ENCODE measurements at regions not wholly inside any gene's neighbourhood (a gene's known extent, or its start where the extent isn't known, plus 50 kb on each side); places are given as distances from the start of the nearest gene placed in this dataset.

DNA sequence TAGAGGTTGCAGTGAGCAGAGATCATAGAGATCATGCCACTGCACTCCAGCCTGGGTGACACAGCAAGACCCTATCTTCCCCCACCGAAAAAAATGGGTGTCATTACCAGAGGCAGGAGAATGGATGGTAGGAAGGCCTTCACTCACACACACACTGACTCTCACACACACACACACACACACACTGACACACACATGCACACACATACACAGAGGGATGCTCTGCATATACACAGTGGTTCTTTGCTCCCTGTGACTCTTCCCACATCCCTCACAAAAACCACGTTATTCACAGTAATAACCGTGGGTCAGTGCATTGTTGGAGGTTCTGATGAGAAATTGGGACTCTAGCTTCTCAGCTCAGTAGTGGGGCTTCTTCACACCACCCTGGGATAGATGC lies 300.2 kb upstream of the N4BP1 start:
- H3K4me3 ChIP-seq (ENCODE audit: low read length in 3 of 3), result no peak overlapping the region
- no peaks in the 10 kb centered on the region for H3K27me3 ChIP-seq (ENCODE audit: control insufficient read depth, insufficient read depth, low read length)
- no peaks in the 10 kb centered on the region for H3K9me3 ChIP-seq (ENCODE audit: control insufficient read depth in 2 of 3, insufficient read depth in 1 of 3, low read length in 3 of 3)
- intact Hi-C loops (cut with DNase I), result no loop called here
- H3K36me3 ChIP-seq (ENCODE audit: control insufficient read depth in 2 of 3, insufficient read depth in 3 of 3, low read length in 3 of 3), result no peaks in the 10 kb centered on the region
- no peaks in the 10 kb centered on the region for H3K4me1 ChIP-seq (ENCODE audit: control insufficient read depth in 2 of 3, insufficient read depth in 2 of 3, low read depth in 1 of 3, low read length in 3 of 3)
- TF ChIP-seq CTCF (IDR thresholded peaks at IDR 0.05; ENCODE audit: borderline replicate concordance, extremely low read depth, insufficient read depth), result no peak
- FAIRE-seq (no peak), DNase-seq (no peak)
- H3K27ac ChIP-seq (ENCODE audit: low read depth in 2 of 2, low read length in 2 of 2), result no peak overlapping the region
- no peak overlapping the region for H3K9ac ChIP-seq (ENCODE audit: low read length in 3 of 3)

DNA sequence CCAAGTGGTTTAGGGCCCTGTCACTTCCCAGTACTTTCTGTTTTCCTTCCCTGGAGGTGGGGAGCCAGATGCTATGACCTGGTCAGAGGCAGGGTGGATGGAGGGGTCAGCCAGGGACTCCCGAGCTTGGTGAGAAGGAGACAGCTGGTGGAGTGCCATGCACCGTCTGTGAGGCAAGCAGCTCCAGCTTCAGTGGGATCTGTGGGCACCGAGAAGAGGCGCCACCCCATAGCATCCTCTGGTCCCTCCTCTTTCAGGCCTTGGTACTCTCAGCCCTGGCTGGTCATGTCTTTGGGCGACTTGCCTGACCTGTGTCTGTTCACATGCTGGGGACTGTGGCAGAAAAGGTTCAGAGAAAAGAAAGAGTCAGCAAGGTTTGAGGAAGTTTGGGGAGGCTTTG lies 299.3 kb upstream of the N4BP1 start:
- DNase-seq (no peak), FAIRE-seq (no peak)
- TF ChIP-seq CTCF (IDR thresholded peaks at IDR 0.05; ENCODE audit: borderline replicate concordance, extremely low read depth, insufficient read depth), result no peak
- Histone ChIP-seq H3K9ac (ENCODE audit: low read length in 3 of 3) (no peak overlapping the region), H3K4me3 (ENCODE audit: low read length in 3 of 3) (no peak overlapping the region), H3K27me3 (ENCODE audit: control insufficient read depth, insufficient read depth, low read length) (no peaks in the 10 kb centered on the region), H3K27ac (ENCODE audit: low read depth in 2 of 2, low read length in 2 of 2) (no peak overlapping the region), H3K4me1 (ENCODE audit: control insufficient read depth in 2 of 3, insufficient read depth in 2 of 3, low read depth in 1 of 3, low read length in 3 of 3) (no peaks in the 10 kb centered on the region), H3K36me3 (ENCODE audit: control insufficient read depth in 2 of 3, insufficient read depth in 3 of 3, low read length in 3 of 3) (no peaks in the 10 kb centered on the region), H3K9me3 (ENCODE audit: control insufficient read depth in 2 of 3, insufficient read depth in 1 of 3, low read length in 3 of 3) (no peaks in the 10 kb centered on the region)
- intact Hi-C loops (cut with DNase I), result no loop called here

GRCh38 chr16:48907906-48908634 lies 298.1 kb upstream of the N4BP1 start:
- FAIRE-seq (no peak), DNase-seq (no peak)
- no peak overlapping the region for H3K9ac ChIP-seq (ENCODE audit: low read length in 3 of 3)
- H3K4me1 ChIP-seq (ENCODE audit: control insufficient read depth in 2 of 3, insufficient read depth in 2 of 3, low read depth in 1 of 3, low read length in 3 of 3), result no peaks in the 10 kb centered on the region
- H3K4me3 ChIP-seq (ENCODE audit: low read length in 3 of 3), result no peak overlapping the region
- H3K27ac ChIP-seq (ENCODE audit: low read depth in 2 of 2, low read length in 2 of 2), result no peak overlapping the region
- TF ChIP-seq CTCF (IDR thresholded peaks at IDR 0.05; ENCODE audit: borderline replicate concordance, extremely low read depth, insufficient read depth), result no peak
- H3K36me3 ChIP-seq (ENCODE audit: control insufficient read depth in 2 of 3, insufficient read depth in 3 of 3, low read length in 3 of 3), result no peaks in the 10 kb centered on the region
- H3K27me3 ChIP-seq (ENCODE audit: control insufficient read depth, insufficient read depth, low read length), result no peaks in the 10 kb centered on the region
- intact Hi-C loops (cut with DNase I), result no loop called here
- H3K9me3 ChIP-seq (ENCODE audit: control insufficient read depth in 2 of 3, insufficient read depth in 1 of 3, low read length in 3 of 3), result no peaks in the 10 kb centered on the region
